RWPE1 (cell line): ENCODE measurements at regions not wholly inside any gene's neighbourhood (a gene's known extent, or its start where the extent isn't known, plus 50 kb on each side); places are given as distances from the start of the nearest gene placed in this dataset.

ENCODE experiments used
- CTCF ChIA-PET: fragments of 350-600 bp; sonication (Branson Sonifier 250); formaldehyde crosslinking; extraction: SDS; loops from one replicate; lab custom pipeline; 2021; lab: Yijun Ruan, JAX
- POLR2A ChIA-PET: fragments of 400-600 bp; formaldehyde crosslinking; extraction: SDS; loops from one replicate; lab custom pipeline; 2020; ENCODE audit warnings: antibody characterized with exemption; ENCODE audit not compliant: low non-redundant PET; lab: Yijun Ruan, JAX
- DNase-seq: peaks from one replicate; pipeline ENCODE4 v3.0.0; 2012; ENCODE audit warnings: low spot score
- H3K27ac ChIP-seq: fragments of 450-650 bp; 2 replicates; pipeline ENCODE4 v1.5.1; 2017
- CTCF ChIP-seq: fragments of 450-650 bp; conservative IDR thresholded peaks from 2 replicates; pipeline ENCODE4 v1.5.1; 2017; ENCODE audit warnings: low read depth, mild to moderate bottlenecking

- POLR2A ChIA-PET, result no interaction called here
These were observed 204.2 kb upstream of the GPRIN3 start for GRCh38 chr4:89511776-89512175.

DNA sequence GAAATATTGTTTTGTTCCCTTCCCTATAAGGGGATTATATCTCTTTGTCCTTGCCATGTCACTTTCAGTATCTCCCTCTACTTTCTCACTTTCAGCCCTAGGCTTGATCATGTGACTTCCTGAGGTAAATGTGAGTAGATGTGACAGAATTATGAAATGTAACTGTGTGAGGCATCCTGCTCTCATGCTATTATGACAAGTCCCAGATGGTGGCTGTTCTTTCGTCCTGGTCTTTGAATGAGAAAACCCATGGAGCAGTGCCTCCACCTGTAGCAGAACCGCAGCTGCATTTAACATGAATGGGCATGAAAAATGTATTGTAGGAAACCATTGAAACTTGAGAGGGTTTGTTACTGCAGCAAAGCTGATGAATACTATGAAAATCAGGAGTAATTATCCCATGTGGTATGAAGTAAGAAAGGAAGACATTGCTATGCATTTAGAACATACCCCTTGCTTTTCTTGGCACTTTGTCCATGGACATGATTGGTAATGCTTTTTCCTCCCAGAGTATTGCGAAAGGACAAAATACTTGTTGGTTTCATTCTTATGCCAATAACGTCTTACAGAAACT, 202.2 kb upstream of the GPRIN3 start:
- H3K27ac ChIP-seq, result no peak overlapping the region
- ChIA-PET CTCF (interaction anchor here (0.6 kb wide), 1 partner anchor 391 kb away, joined by 4 read pairs; no protein-coding TSS in a partner anchor), POLR2A (no interaction called here)
- TF ChIP-seq CTCF, result no peak
- no peak for DNase-seq

More at GRCh38 chr4:89511776-89512175, 204.2 kb upstream of the GPRIN3 start:
- DNase-seq, result no peak
- CTCF ChIA-PET, result no interaction called here
- TF ChIP-seq CTCF, result no peak
- H3K27ac ChIP-seq, result no peak overlapping the region

DNA sequence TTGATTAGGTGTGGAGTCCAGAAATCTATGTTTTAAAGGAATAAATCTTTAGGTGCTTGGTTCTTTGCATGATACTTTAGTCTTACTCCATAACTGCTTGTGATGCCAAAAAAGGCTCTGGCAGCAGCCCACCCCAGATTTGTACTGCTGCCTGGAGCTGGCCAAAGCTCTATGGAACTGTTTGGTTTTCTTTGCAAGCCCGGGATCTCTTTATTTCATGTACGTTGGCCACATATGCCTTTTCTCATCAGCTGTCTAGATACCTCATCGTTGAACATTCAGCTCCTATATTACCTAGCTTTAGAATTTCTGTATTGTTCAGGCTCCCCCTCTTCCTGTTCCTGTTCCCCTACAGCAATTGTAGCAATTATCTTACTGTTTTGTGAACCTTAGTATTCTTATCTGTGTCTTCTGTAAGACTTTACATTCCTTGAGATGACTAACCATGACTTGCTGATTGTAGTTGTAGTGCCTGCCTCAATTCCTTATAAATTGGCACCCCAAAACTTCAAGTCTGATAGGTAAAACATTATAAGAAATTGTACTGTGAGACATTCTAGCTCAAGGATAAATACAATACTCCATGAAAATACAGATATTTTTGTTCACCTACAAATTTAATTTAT, 199.4 kb upstream of the GPRIN3 start:
- no peak for TF ChIP-seq CTCF
- CTCF ChIA-PET, result no interaction called here
- POLR2A ChIA-PET, result no interaction called here
- no peak overlapping the region for H3K27ac ChIP-seq
- no peak for DNase-seq

DNA sequence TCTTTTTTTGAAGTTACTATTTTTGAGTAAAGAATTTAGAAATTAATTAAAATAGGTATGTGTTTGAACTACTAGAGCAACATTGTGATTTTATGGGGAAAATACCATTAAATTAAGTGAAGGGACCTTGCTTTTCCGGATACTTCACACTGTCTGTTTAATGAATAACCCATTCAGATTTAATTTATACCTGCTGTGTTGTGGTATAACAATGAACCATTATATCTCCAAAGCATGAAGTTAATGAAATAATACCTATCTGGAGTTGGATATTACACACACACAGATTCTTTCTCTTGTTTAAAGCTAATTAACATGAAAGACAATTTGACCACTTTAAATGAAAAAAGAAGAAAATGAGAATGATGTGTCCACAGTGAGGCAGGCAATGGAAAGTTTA, 195.0 kb upstream of the GPRIN3 start:
- H3K27ac ChIP-seq, result no peak overlapping the region
- DNase-seq, result no peak
- TF ChIP-seq CTCF, result no peak
- CTCF ChIA-PET, result no interaction called here
- POLR2A ChIA-PET, result no interaction called here

DNA sequence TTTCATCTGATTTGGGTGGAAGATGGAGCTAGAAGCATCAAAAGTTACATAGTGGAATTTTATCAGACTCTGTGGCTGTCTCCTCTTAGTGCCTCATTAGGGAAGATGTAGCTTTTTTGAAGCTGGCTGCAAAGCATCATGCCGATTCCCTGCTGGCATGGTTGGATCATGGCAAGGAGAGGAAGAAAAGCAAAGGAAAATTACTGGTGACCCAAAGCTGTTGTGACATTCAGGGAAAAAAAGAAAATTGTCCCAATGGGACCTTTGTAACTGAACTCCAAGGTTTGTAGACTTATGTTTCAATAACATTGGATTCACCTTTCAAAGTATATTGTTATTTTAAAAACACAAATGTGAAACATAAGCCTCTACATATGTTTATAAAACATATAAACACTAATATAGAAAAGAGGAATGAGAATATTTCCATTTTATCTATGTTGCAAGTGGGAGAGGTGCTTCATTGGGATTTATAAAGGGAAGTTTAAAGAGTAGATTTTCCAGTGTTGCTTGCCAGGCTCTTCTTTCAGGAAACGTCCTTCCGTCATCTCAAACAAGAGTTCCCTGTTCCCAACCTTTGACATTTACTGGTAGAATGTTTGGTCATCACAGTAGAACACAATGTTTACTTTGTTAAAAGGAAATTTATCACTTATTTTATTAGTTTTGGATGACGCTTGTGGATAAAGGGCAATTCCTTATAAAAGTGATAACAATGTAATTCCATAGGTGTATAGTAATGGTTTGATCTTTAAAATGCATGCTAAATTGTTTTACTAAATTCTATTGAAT, 190.1 kb upstream of the GPRIN3 start:
- TF ChIP-seq CTCF, result no peak
- no peak overlapping the region for H3K27ac ChIP-seq
- ChIA-PET CTCF (no interaction called here), POLR2A (no interaction called here)
- DNase-seq, result no peak

DNA sequence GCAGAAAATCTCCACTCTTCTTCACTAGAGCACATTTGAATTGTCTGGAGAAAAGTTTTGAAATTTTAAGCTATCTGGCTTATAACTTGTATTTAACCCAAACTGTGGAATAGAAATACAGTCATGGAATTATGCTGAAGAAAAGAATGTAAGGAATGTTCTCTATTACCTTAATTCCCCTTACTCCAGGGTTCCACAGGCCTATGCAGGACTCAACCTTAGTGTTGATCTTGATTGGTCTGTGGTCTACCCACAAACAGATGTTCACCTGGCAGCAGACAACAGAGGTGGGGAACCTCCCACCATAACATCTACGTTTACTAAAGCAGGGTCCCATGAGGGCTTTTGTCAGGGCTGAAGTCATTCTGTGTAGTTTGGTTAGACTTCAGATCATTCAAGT, 189.3 kb upstream of the GPRIN3 start:
- CTCF ChIA-PET, result no interaction called here
- no peak overlapping the region for H3K27ac ChIP-seq
- POLR2A ChIA-PET, result no interaction called here
- TF ChIP-seq CTCF, result no peak
- peak; percentile 16 for DNase-seq
